ENCODE measurements at regions not wholly inside any gene's neighbourhood (a gene's known extent, or its start where the extent isn't known, plus 50 kb on each side); places are given as distances from the start of the nearest gene placed in this dataset.

GRCh38 chr2:200095436-200095835 lies 140.1 kb downstream of the MAIP1 start:
- no peak for TF ChIP-seq CTCF (IDR thresholded peaks at IDR 0.05)
- no peak for TF ChIP-seq POLR2A (IDR thresholded peaks at IDR 0.05; ENCODE audit: low read depth)
- no peak for TF ChIP-seq EP300 (IDR thresholded peaks at IDR 0.05)

All from esophagus muscularis mucosa (tissue), 4 donors.